DMS114 treated with DMSO at 0.1 percent for 48 hours (cell line): ENCODE measurements at regions not wholly inside any gene's neighbourhood (a gene's known extent, or its start where the extent isn't known, plus 50 kb on each side); places are given as distances from the start of the nearest gene placed in this dataset.

Experiments
- DNase-seq: peaks from one replicate; lab custom pipeline; 2025; ENCODE audit not compliant: unreplicated experiment; lab: John Stamatoyannopoulos, UW

DNA sequence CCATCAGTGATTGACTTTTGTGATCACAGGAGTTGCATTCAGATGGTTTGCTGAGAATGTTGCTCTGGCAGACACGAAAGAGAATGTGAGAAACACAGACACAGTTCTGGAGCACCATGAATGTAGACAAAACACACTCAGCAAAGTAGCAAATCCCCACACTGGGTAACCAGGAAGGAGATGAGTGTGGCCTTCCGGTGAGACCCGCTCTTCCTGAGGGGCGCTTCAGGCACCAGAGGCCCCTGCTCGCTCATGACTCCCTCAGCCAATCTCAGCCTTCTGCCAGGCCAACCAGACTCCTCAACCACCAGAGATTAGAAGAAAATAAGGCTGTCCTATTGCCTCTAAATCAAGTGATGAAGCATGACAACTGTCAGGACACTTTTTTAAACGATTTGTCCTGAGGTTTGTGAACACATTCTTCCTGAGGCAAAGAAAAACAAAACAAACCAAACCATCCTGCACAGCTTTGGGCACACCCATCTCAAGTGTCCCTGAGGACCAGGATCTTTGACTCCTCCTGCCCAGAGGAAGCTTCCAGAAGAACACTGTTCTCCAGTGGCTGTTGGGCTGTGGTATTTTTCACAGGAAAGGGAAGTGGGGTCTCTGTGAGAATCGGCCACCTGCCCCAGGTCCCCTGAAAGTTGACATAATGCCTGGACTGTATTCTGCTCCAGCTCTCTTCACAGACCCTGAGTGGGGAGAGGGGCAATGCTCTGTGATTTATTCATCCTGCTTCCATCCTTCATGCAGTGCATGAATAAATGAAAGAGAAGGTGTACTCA, 152.8 kb downstream of the BCL11A start:
- DNase-seq, result no peak

DNA sequence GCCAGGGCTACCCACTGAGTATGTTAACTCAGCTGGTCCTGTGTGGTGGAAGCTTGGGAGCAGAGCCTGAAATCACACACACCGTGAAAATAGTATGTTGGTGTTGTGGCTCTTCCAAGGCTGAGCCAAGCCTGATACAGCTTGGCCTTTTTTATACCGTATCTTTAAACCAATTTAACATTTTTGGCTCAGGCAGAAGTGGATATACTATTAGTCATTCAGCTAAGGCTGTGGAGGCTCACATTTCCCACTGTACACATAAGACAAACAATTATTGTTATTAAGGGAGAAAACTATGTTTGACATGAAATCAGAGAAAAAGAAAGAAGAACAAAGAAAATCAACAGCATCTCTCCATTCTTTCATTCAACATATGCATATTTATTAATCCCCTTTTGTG, 159.0 kb downstream of the BCL11A start:
- DNase-seq, result no peak

DNA sequence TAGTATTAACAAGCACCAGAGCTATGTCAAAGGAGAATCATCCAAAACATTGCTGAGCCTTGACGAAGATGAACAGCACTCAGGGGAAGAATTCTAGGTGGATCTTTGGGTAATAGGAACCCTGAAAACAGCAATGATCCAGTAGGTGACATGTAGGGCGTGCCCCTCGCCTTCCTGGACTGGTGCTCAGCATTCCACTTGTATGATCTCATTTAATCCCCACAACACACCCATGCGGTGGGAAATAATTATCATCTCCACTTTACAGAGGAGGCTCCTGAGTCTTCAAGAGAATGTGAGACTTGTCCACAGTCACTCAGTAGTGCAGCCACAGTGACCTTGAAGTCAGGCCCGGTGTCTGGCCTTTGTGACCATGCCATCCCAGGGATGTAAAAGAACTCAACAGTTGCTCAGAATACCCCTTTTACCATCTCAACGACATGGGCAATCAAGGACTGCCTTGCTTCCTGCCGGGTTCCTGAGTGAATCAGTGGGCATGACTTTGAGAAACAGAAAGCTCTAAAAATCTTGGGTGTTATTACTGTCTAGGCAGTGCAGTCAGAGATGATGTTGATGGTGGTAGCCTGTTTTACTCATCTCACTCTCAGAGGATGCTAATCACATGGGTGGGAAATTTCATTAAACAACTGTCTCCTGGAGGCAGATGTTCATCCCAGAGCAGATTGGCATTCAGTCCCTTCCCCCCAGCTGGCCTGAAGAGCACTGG, 161.6 kb downstream of the BCL11A start:
- DNase-seq, result no peak

DNA sequence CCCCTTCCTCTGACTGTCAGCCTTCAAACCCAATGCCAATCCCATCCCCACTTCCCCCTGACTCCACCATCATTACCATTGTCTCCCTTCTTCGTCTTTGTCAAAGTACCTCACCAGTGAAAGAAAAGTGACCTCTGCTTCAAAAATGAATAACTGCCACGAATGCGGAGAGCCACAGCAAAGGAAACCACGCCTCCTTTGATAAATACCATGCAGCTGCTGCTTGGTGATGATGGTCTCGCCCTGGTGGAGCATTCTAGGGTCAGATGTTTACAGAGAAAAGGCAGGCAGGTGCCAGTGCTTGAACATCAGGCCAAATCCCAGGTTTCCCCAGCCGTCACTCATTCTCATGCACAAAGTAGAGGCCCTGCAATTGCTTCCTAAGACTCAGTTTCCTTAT, 162.2 kb downstream of the BCL11A start:
- DNase-seq, result no peak

DNA sequence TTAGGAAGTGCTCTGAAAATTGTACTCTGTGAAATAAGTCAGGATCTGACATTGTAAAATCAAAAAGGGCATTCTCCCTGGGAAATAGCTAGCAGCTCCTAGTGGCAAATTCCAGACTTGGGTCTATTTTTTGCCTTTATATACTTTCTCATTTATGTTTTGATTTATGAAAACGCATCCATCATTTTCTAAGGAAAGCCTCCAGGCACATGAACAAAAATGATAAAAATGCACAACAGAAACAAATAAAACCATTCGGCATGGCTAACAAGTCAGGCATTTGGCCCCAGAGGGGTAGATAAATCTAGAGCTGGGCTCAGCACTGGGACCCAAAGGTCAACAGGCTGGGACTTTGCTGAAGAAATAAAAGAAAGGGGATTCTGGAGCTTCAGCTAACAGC, 167.0 kb downstream of the BCL11A start:
- DNase-seq, result no peak

DNA sequence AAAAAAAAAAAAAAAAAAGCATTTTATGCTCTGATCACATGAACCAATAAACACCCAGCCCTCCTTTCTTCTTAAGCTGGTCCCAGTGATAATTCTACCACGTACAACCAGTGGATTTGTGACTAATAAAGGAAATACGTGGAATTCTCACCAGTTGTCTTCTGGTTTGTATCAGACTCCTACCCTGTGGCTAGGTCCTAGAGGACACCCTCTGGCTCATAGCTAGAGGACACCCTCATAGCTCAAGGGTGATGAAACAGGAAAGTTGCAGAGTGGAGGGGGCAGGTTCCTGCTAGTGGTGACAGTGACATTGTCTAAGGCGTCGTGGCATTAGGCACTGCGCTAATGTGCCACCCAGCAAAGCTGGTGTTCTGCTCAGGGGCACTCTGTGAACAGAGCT, 167.8 kb downstream of the BCL11A start:
- no peak for DNase-seq

DNA sequence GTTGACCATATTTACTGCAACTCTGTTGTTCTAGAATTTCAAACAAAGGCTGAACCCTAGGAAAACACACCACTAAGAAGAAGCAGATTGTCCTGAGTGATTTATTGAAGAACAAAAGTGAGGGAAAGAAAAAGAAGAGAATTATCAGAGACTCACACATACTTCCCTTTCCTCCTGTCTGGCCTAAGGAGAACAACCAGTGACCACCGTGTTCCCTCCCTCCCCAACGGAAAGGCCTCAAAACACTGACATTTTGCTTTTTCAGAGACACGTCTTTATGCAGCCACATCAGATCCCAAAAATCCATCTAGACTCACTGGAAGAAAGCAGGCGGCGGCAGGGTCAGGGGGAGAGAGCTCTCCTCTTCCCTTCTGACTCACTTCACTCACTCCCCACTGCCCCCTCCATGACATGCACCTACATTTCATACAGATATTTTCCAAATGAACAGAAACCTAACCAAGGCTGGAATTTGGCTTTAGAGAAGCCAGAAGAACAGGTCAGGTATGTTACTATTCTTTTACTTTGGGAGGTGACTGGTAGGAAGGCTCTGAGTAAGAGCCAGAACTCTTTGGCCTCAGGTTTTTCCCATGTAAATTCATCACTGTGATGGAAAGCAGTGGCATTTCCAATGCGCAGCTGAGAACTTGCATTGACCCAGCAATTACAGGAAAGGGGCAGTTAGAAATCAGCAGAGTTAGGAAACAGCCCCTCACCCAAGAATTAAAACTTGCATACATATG, 169.9 kb downstream of the BCL11A start:
- no peak for DNase-seq

DNA sequence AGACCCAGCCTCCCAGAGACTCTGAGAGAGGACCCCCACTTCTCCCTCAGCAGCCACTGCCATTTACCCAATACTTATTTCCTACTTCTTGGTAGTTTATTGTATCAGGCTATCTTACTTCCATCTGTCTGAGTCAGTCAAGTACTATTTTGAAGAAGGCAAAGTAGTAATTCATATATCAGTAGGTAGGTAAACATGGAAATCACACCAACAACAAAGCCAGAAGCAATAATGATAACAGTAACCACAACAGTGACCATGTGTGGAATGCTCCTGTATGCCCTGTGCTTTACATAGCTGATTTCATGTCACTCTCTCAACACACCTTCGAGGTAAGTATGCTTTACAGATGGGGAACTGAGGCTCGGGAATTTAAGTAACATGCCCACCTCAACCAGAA, 173.0 kb downstream of the BCL11A start:
- DNase-seq, result no peak

DNA sequence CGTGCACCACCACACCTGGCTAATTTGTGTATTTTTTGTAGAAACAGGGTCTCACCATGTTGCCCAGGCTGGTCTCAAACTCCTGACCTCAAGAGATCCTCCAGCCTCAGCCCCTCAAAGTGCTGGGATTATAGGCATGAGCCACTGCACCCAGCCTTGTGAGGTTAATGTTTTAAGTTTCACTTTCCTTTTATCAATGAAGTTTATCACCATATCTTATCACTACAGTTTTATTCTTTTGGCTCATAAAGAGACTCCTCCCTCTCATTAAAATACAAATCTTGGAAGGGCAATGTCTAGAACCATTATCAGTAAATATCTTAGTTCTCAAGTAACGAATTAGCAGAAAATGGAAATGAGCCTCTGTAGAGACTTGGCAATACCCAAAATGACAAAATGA, 173.8 kb downstream of the BCL11A start:
- DNase-seq, result no peak

DNA sequence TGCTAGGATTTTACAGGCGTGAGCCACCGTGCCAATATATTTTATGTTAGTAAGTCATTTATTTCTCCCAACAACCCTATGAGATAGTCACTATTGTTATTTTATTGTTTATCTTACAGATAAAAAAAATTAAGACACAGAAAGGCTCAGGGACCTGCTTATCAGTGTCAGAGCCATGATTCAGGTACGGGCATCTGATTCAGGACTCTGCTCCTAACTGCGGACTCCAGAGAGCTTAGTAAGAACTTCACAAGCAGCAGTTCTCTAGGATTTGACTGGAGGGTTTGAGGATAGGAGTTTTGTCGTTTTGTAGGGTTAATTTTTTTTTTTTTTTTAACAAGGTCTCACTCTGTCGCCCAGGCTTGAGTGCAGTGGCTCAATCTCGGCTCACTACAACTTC, 174.2 kb downstream of the BCL11A start:
- DNase-seq, result no peak

DNA sequence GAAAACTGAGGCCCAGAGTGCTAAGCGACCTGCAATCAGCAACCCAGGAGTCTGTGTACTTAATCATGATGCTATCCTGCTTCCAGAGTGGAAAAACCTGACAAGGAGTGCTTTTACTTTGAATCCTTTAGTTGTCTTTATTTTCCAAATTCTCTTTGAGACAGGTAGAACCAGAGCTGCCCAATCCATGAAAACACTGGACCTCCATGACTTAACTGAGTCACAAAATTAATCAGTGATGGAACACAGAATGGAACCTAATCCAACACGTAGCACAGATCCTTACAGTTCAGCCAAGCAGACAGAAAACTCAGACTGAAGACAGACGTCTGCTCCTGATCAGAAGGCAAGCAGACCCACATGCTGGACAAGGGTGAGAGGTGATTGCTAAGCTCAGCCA, 175.6 kb downstream of the BCL11A start:
- DNase-seq, result no peak

DNA sequence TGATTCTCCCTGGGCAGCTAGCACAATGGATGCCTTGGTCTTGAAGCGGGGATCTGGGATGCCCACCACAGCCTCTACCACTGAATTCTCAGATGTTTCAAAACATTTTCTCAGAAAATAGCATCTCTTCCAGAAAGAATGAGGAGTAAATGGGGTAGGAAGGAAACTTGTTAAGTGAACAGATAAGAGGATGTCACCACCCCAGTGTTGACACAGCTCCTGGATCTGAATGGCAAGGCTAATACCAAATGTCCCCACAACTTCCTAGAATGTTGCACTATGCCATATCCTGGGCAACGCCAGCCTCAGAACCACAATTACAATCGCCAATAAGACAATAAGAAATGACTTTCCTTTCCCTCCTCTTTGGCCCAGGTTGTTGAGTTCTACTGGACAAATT, 177.2 kb downstream of the BCL11A start:
- no peak for DNase-seq

DNA sequence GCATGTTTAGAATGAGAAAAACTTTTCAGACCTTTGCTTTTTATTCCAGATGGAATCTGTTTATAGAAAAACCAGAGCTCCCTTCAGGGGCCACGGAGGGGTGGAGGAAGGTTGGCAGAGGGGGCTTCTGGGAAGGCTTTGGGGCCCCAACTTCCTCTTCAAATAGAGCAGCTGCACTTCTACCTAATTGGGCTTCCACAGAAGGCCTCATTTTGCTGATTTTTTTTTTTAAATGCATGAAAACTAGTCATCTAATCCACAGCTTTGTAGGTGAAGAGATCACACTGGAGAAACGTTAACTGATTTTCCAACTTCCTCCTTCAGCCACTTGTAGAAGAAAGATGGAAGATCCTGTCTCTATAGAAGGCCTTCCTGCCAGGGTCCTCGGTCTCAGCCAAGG, 181.8 kb downstream of the BCL11A start:
- no peak for DNase-seq

DNA sequence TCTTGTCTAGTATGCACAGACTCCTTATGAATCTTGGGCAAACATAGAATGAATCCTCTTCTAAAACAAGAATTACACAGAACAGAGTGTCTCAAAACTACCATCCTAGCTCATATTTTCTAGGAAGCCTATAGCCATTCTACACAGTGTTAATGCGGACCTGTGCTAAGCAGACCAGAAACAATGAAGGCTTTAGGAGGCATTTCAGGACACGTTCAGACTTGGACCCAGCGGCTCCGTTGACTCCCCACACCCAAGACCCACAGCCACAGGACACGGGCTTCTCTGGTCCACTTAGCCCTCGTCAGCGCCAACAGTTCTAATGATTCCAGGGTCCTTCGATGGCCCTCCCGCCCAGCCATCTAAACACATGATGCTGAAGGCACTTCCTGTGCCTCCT, 182.2 kb downstream of the BCL11A start:
- no peak for DNase-seq

DNA sequence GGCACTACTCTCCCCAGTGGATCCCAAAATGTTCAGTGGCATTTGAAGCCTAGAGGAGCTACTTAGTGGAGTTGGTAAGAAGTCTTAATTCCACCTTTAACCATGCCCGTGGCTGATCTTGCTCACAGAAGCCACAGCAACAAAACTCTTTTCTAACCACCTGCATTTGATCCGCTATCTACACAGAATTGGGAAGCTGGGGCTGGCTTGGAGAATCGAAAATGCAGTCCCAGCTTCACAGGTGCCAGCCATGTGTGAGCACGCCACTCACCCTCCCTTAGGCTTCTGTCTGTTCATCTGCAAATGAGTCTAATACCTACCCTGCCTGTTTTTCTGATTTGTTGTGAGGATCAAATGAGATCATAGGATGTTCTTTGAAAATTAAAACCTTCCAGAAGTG, 182.6 kb downstream of the BCL11A start:
- no peak for DNase-seq

DNA sequence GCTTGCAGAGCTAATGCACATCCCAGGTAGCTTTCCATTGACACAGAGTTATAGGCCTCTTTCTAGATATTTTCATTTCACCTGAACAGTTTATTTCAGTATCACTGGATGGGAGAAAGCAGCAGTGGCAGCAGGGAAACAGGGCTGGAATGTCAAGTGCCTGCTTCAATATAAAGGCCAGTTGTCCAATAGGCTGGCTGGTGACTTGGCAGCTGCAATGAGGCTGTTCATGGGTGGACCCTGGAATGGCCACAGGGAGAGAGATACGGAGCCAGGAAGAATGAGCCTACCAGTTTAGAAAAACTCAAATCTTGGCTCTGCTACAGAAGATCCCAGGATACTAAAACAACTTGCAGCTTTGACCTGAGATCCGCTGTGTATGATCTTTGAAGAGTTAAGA, 185.0 kb downstream of the BCL11A start:
- DNase-seq, result no peak

DNA sequence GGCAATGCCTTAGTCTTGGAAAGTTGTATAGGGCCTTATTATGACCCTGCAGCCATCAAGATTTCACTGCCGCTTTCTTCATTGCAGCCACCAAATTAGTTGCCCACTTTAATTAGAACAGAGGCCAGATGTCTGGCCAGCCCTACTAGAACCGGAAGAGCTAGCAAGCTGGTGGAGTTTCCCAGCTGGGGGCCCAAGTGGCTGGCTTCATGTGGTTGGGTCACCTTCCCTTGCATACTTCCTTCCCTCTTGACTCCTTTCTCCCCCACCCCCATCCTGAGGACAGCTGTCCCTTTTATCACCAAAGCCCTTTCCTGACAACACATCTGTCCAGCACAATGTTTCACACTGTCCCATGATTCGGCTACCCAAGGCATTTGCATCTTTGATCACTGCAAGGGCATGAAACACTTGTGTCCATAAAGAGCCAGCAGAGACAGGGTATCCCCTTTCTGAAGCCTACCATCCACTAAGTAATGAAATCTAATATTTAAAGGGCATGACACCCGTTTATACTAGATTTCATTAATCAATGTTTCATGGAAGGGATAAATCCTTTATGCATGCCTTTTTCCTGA, 187.2 kb downstream of the BCL11A start:
- DNase-seq, result no peak

DNA sequence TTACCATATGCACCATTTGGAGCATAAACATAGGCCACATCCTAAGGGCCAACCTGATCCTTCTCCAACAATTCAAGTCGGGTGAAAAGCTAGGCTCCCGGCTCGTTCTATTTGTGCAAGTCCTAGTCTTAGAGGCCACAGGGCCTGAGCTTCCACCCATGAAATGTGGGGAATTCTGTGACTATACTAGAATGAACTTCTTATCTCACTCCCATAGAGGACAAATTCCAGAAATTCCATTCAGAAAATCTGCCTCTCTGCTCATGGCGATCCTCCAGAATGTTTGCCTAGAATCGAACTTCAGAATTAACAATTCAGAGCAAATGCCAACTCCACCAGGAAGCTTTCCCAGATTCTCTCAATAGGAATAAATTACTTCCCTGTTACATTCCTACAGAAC, 187.9 kb downstream of the BCL11A start:
- DNase-seq, result no peak

DNA sequence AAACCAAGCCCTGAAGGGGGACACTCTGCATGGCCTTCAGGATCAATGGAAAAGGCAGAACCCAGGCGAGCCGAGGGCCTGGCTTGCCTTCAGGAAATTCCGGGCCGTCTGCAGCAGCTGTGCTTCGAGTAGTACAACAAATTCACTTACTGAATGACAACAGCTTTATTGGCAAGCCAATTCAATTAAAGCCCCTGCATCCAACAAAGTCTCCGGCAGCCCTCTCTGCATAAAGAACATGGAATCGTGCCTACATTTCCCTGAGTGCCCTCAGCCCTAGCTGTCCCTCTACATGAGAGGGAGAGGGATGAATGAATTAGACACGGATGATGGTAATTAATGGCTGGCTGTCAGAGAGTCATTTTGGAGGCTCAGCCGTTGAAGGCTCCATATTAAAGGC, 189.0 kb downstream of the BCL11A start:
- no peak for DNase-seq

DNA sequence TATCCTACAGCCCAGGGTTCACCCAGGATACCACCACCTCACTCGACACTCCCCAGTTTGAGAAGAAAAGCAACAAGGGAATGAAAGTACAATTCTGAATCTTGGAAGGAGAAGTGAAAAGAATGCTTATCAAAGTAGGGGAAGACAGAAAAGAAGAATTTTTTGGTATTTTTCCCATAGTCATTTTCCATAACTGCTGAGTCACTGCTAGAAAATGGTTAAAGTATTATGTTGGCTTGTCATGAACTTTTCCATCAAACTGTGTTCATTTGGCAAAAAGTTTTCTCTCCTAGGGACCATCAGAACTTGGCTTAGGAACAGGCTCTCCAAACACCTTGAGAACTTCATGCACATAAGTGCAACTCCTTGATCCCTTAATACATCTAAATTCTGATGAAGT, 192.0 kb downstream of the BCL11A start:
- DNase-seq, result no peak

DNA sequence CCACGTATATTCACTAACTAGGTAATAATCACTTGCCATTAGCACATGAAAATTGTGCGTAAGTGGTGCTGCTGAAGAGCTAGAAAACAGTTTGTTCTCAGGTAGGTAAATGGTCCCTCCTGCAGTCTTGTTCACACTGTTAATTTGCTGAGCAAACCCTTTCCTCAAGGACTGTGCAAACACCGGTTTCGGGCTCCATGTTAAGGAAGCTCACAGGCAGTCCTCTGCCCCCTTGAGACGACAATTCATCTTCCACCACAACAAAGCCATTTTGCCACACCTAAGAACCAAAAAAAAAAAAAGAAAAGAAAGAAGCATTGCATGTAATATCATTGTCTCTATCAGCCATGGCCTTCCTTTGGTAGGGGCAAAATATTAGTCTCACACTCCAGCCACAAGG, 193.9 kb downstream of the BCL11A start:
- no peak for DNase-seq

DNA sequence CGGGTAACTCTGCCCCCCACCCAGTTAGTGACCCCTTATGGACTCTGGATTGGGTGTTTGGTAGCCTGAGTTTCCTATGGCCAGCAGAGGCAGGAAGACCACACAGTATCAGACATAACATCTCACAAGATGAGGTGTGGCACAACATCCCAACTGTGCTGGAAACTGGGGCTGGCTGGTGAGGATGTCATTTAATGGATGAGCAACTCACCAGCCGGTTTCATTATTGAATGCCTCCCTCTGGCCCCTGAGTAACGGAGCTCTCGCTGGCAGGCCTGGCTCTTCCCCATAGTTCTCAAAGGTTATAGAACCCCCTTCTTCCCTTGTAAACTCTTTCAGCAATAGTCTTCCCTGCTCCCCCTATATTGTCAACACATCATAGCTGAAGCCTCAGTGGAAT, 195.0 kb downstream of the BCL11A start:
- no peak for DNase-seq
